H9 (cell line): ENCODE measurements at regions not wholly inside any gene's neighbourhood (a gene's known extent, or its start where the extent isn't known, plus 50 kb on each side); places are given as distances from the start of the nearest gene placed in this dataset.

Experiments
- DNase-seq: peaks from one replicate; pipeline ENCODE4 v3.0.0-alpha.2; 2017
- H2AFZ ChIP-seq: one replicate; pipeline ENCODE4 v1.6.1; 2013; ENCODE audit warnings: mild to moderate bottlenecking, low read length, control low read depth, moderate library complexity
- H2AK5ac ChIP-seq: 2 replicates; pipeline ENCODE4 v1.6.1; 2013; ENCODE audit warnings: low read length, control low read depth, mixed read lengths; ENCODE audit not compliant: insufficient read length
- H2BK120ac ChIP-seq: one replicate; pipeline ENCODE4 v1.6.1; 2013; ENCODE audit warnings: low read depth, mild to moderate bottlenecking, low read length, control low read depth, inconsistent platforms; ENCODE audit not compliant: poor library complexity, severe bottlenecking
- H2BK12ac ChIP-seq: 2 replicates; pipeline ENCODE4 v1.6.1; 2013; ENCODE audit warnings: low read length, control low read depth, mixed read lengths, low read depth; ENCODE audit not compliant: insufficient read length
- H2BK15ac ChIP-seq: 2 replicates; pipeline ENCODE4 v1.6.1; 2013; ENCODE audit warnings: low read depth, low read length, control low read depth
- H2BK20ac ChIP-seq: one replicate; pipeline ENCODE4 v1.6.1; 2013; ENCODE audit warnings: low read depth, mild to moderate bottlenecking, low read length, control low read depth, inconsistent platforms; ENCODE audit not compliant: poor library complexity, severe bottlenecking
- H2BK5ac ChIP-seq: 2 replicates; pipeline ENCODE4 v1.6.1; 2013; ENCODE audit warnings: low read length, control low read depth, mixed read lengths; ENCODE audit not compliant: insufficient read length
- H3K14ac ChIP-seq: 2 replicates; pipeline ENCODE4 v1.6.1; 2013; ENCODE audit warnings: low read length, control low read depth; ENCODE audit not compliant: insufficient read depth
- H3K18ac ChIP-seq: 2 replicates; pipeline ENCODE4 v1.6.1; 2013; ENCODE audit warnings: low read depth, mild to moderate bottlenecking, mixed read lengths, low read length, control low read depth; ENCODE audit not compliant: insufficient read length
- H3K23ac ChIP-seq: 2 replicates; pipeline ENCODE4 v1.6.1; 2013; ENCODE audit warnings: low read length, control low read depth, mixed read lengths, low read depth; ENCODE audit not compliant: insufficient read length
- H3K23me2 ChIP-seq: 2 replicates; pipeline ENCODE4 v1.6.1; 2013; ENCODE audit warnings: low read depth, mild to moderate bottlenecking, mixed read lengths, low read length, control low read depth; ENCODE audit not compliant: insufficient read length, poor library complexity, severe bottlenecking
- H3K27ac ChIP-seq: 2 replicates; pipeline ENCODE4 v1.5.1; 2013; ENCODE audit warnings: low read length, control low read depth, mixed read lengths, low read depth; ENCODE audit not compliant: insufficient read length
- H3K27me3 ChIP-seq: 2 replicates; pipeline ENCODE4 v1.6.1; 2013; ENCODE audit warnings: low read length, control low read depth, inconsistent platforms; ENCODE audit not compliant: insufficient read depth
- H3K4ac ChIP-seq: 2 replicates; pipeline ENCODE4 v1.6.1; 2013; ENCODE audit warnings: low read depth, mild to moderate bottlenecking, control low read depth, inconsistent platforms, low read length, moderate library complexity
- H3K4me1 ChIP-seq: 2 replicates; pipeline ENCODE4 v1.6.1; 2013; ENCODE audit warnings: low read length, control low read depth, inconsistent platforms; ENCODE audit not compliant: insufficient read depth
- H3K4me2 ChIP-seq: 2 replicates; pipeline ENCODE4 v1.6.1; 2013; ENCODE audit warnings: low read length, control low read depth, mixed read lengths; ENCODE audit not compliant: insufficient read length, insufficient read depth
- H3K56ac ChIP-seq: 2 replicates; pipeline ENCODE4 v1.6.1; 2013; ENCODE audit warnings: low read depth, mild to moderate bottlenecking, mixed read lengths, low read length, control low read depth; ENCODE audit not compliant: insufficient read length
- H3K79me1 ChIP-seq: 2 replicates; pipeline ENCODE4 v1.6.1; 2013; ENCODE audit warnings: low read depth, mild to moderate bottlenecking, moderate library complexity, low read length, control low read depth, inconsistent platforms; ENCODE audit not compliant: insufficient read depth, poor library complexity, severe bottlenecking
- H3K79me2 ChIP-seq: 2 replicates; pipeline ENCODE4 v1.6.1; 2013; ENCODE audit warnings: low read length, control low read depth, inconsistent platforms; ENCODE audit not compliant: insufficient read depth
- H3K9ac ChIP-seq: 2 replicates; pipeline ENCODE4 v1.6.1; 2013; ENCODE audit warnings: low read length, control low read depth, mixed read lengths; ENCODE audit not compliant: insufficient read length; ENCODE audit errors: extremely low read depth
- H3K9me3 ChIP-seq: one replicate; pipeline ENCODE4 v1.6.1; 2013; ENCODE audit warnings: low read depth, low read length, inconsistent platforms; ENCODE audit not compliant: control insufficient read depth
- H3T11ph ChIP-seq: one replicate; pipeline ENCODE4 v1.6.1; 2013; ENCODE audit warnings: mild to moderate bottlenecking, low read length, control low read depth, inconsistent platforms
- H4K20me1 ChIP-seq: one replicate; pipeline ENCODE4 v1.6.1; 2013; ENCODE audit not compliant: control insufficient read depth, insufficient read length, insufficient read depth
- H4K5ac ChIP-seq: 2 replicates; pipeline ENCODE4 v1.6.1; 2013; ENCODE audit warnings: low read depth, mild to moderate bottlenecking, mixed read lengths, low read length, control low read depth; ENCODE audit not compliant: insufficient read length
- H4K8ac ChIP-seq: replicated peaks from 2 replicates; pipeline ENCODE4 v1.6.1; 2013; ENCODE audit warnings: low read length, control low read depth, mixed read lengths, low read depth; ENCODE audit not compliant: insufficient read length
- H4K91ac ChIP-seq: 2 replicates; pipeline ENCODE4 v1.6.1; 2013; ENCODE audit warnings: low read depth, mild to moderate bottlenecking, moderate library complexity, mixed read lengths, low read length, control low read depth; ENCODE audit not compliant: insufficient read length
- H3K27ac Mint-ChIP-seq, 3 experiments: 2 replicates in 2 of 3; 3 replicates in 1 of 3; pipeline ENCODE4 v1.8.0; 2020 to 2021; ENCODE audit warnings: mixed read lengths in 3 of 3, mild to moderate bottlenecking in 1 of 3, moderate library complexity in 1 of 3
- H3K27me3 Mint-ChIP-seq: 2 replicates; pipeline ENCODE4 v1.8.0; 2021; ENCODE audit warnings: low read depth, mild to moderate bottlenecking, moderate library complexity, mixed read lengths
- H3K36me3 Mint-ChIP-seq, 3 experiments: 2 replicates in 2 of 3; 3 replicates in 1 of 3; pipeline ENCODE4 v1.8.0; 2020 to 2021; ENCODE audit warnings: low read depth in 3 of 3, mixed read lengths in 3 of 3; ENCODE audit not compliant: insufficient read depth in 1 of 3
- H3K4me1 Mint-ChIP-seq, 2 experiments: 2 replicates each; pipeline ENCODE4 v1.8.0; 2020; ENCODE audit warnings: mixed read lengths in 2 of 2
- H3K4me3 Mint-ChIP-seq, 2 experiments: 2 replicates in 1 of 2; 3 replicates in 1 of 2; pipeline ENCODE4 v1.8.0; 2020 to 2021; ENCODE audit warnings: mild to moderate bottlenecking in 2 of 2, mixed read lengths in 2 of 2, moderate library complexity in 1 of 2
- H3K9me3 Mint-ChIP-seq, 2 experiments: 2 replicates in 1 of 2; 3 replicates in 1 of 2; pipeline ENCODE4 v1.8.0; 2020; ENCODE audit warnings: mild to moderate bottlenecking in 2 of 2, mixed read lengths in 2 of 2, moderate library complexity in 1 of 2
- CTCF ChIP-seq: fragments of 200-600 bp; sonication (generic); conservative IDR thresholded peaks from 3 replicates; pipeline ENCODE4 v1.8.0; 2021; ENCODE audit warnings: antibody characterized with exemption, mild to moderate bottlenecking
- WGBS: extraction: QIAGEN DNeasy Blood & Tissue Kit; methylation state at CpG from one replicate; pipeline ENCODE4 v1.1.7; 2013; ENCODE audit warnings: missing lambda C conversion rate, low lambda C conversion rate, mixed read lengths; ENCODE audit not compliant: insufficient read length; ENCODE audit errors: extremely low coverage; 5-methylcytosine and 5-hydroxymethylcytosine counted together

DNA sequence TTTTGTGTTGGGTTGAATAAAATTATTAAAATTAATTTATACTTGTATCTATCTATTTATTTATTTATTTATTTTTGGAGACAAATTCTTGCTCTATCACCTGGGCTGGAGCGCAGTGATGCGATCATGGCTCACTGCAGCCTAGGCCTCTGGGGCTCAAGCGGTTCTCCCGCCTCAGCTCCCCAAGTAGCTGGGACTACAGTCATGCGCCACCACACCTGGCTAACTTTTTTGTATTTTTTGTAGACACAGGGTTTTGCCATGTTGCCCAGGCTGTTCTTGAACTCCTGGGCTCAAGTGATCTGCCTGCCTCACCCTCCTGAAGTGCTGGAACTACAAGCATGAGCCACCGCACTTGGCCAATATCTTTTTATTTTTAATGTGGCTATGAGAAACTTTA lies 134.7 kb upstream of the SPDL1 start:
- H3K4me1 Mint-ChIP-seq: no peaks in the 10 kb centered on the region
- H3K4me3 Mint-ChIP-seq: no peak overlapping the region
- Histone ChIP-seq H2AFZ (no peak overlapping the region), H4K5ac (no peak overlapping the region), H3K9me3 (no peaks in the 10 kb centered on the region), H3T11ph (no peak overlapping the region), H3K23ac (no peak overlapping the region), H2BK20ac (no peak overlapping the region), H4K91ac (no peak overlapping the region), H3K4me1 (no peaks in the 10 kb centered on the region), H2AK5ac (no peak overlapping the region), H3K18ac (no peak overlapping the region), H3K9ac (no peak overlapping the region), H3K14ac (no peak overlapping the region), H3K79me1 (no peaks in the 10 kb centered on the region), H4K20me1 (no peaks in the 10 kb centered on the region), H3K27ac (no peak overlapping the region), H2BK15ac (no peak overlapping the region), H3K27me3 (no peaks in the 10 kb centered on the region), H3K79me2 (no peaks in the 10 kb centered on the region), H2BK120ac (no peak overlapping the region), H2BK5ac (no peak overlapping the region), H3K4me2 (no peak overlapping the region), H3K56ac (no peak overlapping the region), H2BK12ac (no peak overlapping the region), H3K23me2 (no peaks in the 10 kb centered on the region), H3K4ac (no peak overlapping the region), H4K8ac (no peak overlapping the region)
- no peak overlapping the region for H3K27ac Mint-ChIP-seq
- TF ChIP-seq CTCF: no peak
- no peaks in the 10 kb centered on the region for H3K9me3 Mint-ChIP-seq
- H3K27me3 Mint-ChIP-seq: no peaks in the 10 kb centered on the region
- DNase-seq: no peak
- no peaks in the 10 kb centered on the region for H3K36me3 Mint-ChIP-seq
- WGBS: no CpG with 5 or more reads among the region's 6 CpGs
